GM21737 (cell line): ENCODE measurements at regions not wholly inside any gene's neighbourhood (a gene's known extent, or its start where the extent isn't known, plus 50 kb on each side); places are given as distances from the start of the nearest gene placed in this dataset.

Experiments used
- ATAC-seq: cut with Tn5 transposase; IDR thresholded peaks from one replicate; pipeline ENCODE4 v1.9.1; 2021; ENCODE audit warnings: mild to moderate bottlenecking, moderate library complexity; ENCODE audit not compliant: unreplicated experiment

- ATAC-seq, result no peak
These were observed 296.7 kb downstream of the CSNK1G3 start for GRCh38 chr5:123808461-123809380.

DNA sequence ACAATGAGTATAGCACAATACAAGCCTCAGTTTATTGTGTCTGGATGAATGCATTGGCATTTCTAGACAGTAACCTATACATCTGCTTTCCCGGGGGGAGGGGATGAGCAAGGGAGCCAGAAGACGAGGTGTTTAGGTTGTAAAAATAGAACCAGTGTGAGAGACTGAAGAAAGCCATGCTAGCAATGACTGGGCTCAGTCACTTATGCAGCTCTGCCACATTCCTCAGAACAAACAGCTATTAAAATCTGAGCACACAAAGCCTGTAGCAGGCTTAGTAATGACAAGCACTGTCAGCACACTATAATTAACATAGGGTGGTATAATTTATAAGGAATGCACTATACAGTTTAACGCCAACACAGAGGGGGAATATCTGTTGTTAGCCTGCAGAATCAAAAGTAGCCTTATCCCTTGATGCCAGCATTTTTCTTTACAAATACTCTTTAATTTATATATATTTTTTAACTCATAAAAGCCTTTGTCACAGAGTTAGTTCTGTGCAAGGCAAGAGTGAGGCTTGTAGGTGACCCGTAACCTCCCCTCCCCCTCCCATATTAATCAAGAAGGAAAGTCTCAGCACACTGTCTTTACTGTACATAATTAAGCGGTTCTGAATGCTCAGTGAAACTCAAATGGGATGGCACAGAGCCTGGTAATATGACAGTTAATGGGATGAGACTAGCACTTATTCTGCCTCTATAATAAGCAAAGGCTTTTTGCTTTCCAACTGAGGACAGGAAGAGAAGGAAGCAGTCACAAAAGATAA is 295.4 kb downstream of the CSNK1G3 start:
- ATAC-seq, result no peak

GRCh38 chr5:123806644-123807043 is 294.7 kb downstream of the CSNK1G3 start:
- no peak for ATAC-seq

DNA sequence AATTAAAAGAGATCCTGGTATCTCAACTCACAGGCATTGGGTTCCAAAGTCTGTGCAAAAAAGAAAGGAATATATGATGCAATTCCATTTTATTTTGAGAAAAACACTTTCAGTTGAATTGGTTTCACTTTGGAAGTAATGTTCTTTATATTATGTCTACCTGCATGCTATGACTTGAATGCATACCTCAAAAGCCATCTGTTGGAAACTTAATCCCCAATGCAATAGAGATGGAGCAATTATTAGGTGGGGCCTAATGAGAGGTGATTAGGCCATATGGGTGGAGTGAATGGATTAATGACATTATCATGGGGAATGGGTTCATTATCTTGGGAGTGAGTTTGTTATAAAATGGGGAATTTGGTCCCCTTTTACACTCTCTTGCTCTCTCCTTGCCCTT is 293.3 kb downstream of the CSNK1G3 start:
- no peak for ATAC-seq

DNA sequence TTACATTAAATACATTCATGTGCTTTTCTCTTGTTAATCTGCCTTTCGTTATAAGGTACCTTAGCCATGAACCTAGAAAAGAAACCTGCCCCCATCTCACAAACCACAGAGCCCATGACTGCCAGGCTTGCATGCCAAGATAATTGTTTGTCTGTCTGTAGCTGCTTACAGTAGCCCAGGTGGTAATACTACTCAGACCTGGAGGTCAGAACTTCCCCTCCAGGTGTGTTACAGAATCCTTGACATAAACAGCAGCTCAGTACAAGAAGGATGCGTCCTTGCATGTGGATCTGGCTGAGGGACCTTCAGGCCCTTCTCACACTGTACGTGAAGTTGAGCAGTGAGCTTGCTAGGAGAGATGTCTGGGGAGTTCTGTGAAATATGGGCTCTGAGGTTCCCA is 291.4 kb downstream of the CSNK1G3 start:
- ATAC-seq, result no peak

GRCh38 chr5:123802298-123802951 is 290.4 kb downstream of the CSNK1G3 start:
- ATAC-seq, result no peak

- ATAC-seq, result no peak
These were observed 288.7 kb downstream of the CSNK1G3 start for GRCh38 chr5:123800640-123801039.

DNA sequence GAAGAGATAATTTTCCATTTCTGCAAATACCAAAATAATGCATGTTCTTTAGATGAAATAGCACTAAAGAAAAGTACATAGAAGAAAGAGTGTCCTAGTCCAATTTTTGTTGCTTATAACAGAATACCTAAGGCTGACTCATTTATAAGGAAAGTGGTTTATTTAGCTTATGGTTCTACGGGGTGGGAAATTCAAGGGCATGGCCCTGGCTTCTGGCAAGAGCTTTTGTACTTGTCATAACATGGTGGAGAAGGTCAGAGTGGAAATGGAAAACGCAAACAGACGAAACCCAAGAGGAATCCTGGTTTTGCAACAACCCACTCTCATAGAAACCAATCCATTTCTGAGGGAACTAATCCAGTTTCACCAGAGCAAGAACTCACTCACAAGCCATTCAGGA is 283.7 kb downstream of the CSNK1G3 start:
- no peak for ATAC-seq

- no peak for ATAC-seq
These were observed 278.2 kb downstream of the CSNK1G3 start for GRCh38 chr5:123790226-123790625.

DNA sequence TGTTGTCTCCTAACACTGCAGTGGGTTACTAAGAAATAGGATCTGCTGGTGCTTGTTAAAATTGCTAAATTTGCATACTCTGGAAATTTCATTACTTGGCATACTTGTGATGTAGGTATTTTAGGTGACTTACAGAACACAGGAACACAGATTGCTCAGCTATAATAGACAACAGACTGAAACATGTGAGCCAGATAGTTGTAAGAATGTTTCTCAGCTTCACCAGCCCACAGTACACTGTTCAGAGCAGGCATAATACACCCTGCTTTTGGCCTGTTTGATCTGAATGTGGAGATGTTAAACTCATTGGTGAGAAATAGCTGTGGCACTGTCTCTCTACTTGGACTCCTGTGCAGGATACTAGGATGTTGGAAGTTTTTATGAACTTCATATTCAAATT is 275.7 kb downstream of the CSNK1G3 start:
- ATAC-seq, result no peak

DNA sequence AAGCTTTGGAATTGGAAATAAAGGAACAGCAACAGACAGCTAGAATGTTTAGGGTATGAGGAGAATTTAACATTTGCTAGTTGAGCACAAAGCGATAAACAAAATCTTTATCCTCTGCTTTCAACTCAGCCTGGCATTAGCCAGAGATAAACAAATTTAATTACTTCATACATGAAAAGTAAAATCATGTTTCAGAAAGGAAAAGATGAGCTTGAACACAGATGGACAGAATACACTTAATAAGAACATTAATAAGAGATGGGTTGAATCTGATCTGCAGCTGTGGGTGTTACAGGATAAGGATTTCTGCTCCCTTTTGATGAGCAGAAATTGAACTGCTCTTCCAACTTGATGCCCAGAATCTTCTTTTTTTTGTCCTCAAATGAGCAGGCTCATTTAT is 275.2 kb downstream of the CSNK1G3 start:
- no peak for ATAC-seq

- ATAC-seq, result no peak
These were observed 274.4 kb downstream of the CSNK1G3 start for GRCh38 chr5:123786411-123786810.

DNA sequence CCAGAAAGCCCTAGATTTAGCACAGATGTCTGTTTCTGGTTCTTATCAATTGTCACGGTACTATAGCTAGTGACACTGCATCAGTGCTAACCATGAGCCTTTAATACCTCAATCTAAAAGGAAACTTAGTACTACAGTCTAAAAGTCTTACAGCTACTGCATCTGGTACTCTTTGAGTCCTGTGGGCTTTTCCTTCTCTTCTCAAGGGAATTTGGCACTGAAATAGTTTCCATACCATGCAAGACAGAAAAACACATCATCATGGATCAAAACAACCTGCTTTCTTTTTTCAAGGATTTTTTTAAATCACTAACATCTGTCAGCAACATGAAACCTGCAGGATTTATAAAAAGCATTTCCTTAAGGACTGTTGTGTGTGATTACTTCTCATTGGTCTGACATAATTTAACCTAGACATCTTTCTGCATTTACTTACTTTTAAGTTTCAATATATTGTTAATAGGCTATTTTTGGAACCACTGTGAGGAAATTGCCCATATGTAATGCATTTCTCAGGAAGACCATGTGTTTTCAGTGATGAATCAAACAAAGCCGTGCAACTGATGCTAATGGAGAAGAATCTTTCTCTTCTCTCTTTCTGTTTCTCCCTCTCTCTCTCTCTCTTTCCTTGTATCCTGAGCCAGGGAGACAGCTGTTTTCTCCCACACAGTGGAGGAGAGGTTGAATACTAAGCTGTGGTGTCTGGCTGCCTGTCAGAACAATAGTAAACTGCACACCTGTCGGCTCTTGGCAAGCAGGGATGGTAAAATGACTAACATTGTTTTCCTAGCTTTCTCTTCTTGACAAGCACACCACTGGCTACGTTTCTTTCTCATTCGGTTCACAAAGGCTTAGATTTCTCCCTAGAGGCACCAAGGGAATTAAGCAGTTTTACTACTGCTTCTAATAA is 273.4 kb downstream of the CSNK1G3 start:
- ATAC-seq, result no peak

- no peak for ATAC-seq
These were observed 271.4 kb downstream of the CSNK1G3 start for GRCh38 chr5:123783421-123783820.

GRCh38 chr5:123778641-123779040 is 266.7 kb downstream of the CSNK1G3 start:
- ATAC-seq, result no peak

GRCh38 chr5:123776761-123777160 is 264.8 kb downstream of the CSNK1G3 start:
- ATAC-seq, result no peak

DNA sequence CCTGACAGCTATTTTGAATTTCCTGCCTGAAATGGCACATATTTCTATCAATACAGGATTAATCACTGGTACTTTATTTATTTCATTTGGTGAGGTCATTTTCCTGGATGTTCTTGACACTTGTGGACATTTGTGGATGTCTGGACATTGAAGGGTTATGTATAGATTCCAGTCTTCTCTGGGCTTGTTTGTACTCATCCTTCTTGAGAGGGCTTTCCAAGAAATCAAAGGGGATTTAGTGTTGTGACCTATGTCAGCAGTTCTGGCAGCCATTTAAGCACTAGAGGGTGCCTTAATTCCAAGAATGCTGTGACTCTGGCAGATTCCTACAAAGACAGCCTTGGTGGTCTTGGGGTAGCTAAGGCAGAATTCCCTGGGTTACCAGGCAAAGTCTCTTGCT is 259.7 kb downstream of the CSNK1G3 start:
- no peak for ATAC-seq

- no peak for ATAC-seq
These were observed 251.2 kb downstream of the CSNK1G3 start for GRCh38 chr5:123763201-123763600.

GRCh38 chr5:123756816-123757215 is 244.8 kb downstream of the CSNK1G3 start:
- no peak for ATAC-seq

DNA sequence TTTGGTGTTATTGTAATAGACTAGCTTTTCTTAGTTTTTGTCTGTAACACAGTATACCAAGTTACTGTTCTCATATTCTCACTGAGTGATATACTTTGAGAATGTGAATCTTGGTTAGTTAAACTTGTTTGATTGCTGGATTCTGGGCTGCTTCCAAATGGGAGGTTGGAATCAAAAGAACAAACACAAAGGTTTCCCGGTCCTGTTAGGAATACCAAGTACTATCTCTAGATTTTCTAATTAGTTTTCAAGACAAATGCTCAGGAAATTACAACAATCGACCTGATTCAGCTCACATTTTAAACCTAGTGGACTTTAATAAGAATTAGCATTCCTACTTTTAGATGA is 244.3 kb downstream of the CSNK1G3 start:
- no peak for ATAC-seq
